ENCODE measurements at regions not wholly inside any gene's neighbourhood (a gene's known extent, or its start where the extent isn't known, plus 50 kb on each side); places are given as distances from the start of the nearest gene placed in this dataset.

GRCh38 chr20:46802722-46803121 lies 91.9 kb upstream of the EYA2 start:
- Histone ChIP-seq H3K4me3 (replicated peaks; ENCODE audit: low read depth, low read length) (no peak overlapping the region), H3K36me3 (ENCODE audit: control insufficient read depth, insufficient read depth, low read length) (no peaks in the 10 kb centered on the region), H3K27me3 (replicated peaks; ENCODE audit: control insufficient read depth, insufficient read depth, low read length) (no peaks in the 10 kb centered on the region; the same call in 1 of the 2 replicates)
- DNase-seq (ENCODE audit: extremely low read depth, insufficient read length) = no peak
- TF ChIP-seq, protein P1, sequence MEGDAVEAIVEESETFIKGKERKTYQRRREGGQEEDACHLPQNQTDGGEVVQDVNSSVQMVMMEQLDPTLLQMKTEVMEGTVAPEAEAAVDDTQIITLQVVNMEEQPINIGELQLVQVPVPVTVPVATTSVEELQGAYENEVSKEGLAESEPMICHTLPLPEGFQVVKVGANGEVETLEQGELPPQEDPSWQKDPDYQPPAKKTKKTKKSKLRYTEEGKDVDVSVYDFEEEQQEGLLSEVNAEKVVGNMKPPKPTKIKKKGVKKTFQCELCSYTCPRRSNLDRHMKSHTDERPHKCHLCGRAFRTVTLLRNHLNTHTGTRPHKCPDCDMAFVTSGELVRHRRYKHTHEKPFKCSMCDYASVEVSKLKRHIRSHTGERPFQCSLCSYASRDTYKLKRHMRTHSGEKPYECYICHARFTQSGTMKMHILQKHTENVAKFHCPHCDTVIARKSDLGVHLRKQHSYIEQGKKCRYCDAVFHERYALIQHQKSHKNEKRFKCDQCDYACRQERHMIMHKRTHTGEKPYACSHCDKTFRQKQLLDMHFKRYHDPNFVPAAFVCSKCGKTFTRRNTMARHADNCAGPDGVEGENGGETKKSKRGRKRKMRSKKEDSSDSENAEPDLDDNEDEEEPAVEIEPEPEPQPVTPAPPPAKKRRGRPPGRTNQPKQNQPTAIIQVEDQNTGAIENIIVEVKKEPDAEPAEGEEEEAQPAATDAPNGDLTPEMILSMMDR (IDR thresholded peaks at IDR 0.05; ENCODE audit: insufficient read depth, low read length, poor library complexity, severe bottlenecking) = no peak

GRCh38 chr20:46803123-46804020 lies 91.3 kb upstream of the EYA2 start:
- H3K27me3 ChIP-seq (replicated peaks; ENCODE audit: control insufficient read depth, insufficient read depth, low read length) = no peaks in the 10 kb centered on the region; the same call in 1 of the 2 replicates
- H3K4me3 ChIP-seq (replicated peaks; ENCODE audit: low read depth, low read length) = no peak overlapping the region
- DNase-seq (ENCODE audit: extremely low read depth, insufficient read length) = no peak
- TF ChIP-seq, protein P1 (IDR thresholded peaks at IDR 0.05; ENCODE audit: insufficient read depth, low read length, poor library complexity, severe bottlenecking) = no peak
- H3K36me3 ChIP-seq (ENCODE audit: control insufficient read depth, insufficient read depth, low read length) = no peaks in the 10 kb centered on the region

DNA sequence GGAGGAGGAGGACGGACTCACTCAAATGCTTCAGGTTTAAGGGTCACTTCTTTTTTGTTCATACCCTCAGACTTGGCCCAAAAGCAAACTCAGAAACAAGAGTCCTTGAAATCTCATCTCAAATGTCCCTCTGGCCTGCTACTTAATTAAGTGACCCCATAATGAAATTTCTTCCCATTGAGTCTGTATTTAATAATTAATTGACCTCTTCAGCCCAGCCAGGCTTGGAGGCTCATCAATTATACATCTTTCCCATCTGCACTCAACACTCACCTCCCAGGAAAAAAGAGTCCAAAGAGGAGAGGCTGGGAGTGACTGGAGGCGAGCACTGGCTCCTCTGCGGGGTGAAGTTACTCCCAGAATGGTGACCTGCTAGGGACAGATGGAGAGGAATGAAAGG lies 90.5 kb upstream of the EYA2 start:
- TF ChIP-seq, protein P1 (IDR thresholded peaks at IDR 0.05; ENCODE audit: insufficient read depth, low read length, poor library complexity, severe bottlenecking) = no peak
- H3K4me3 ChIP-seq (replicated peaks; ENCODE audit: low read depth, low read length) = no peak overlapping the region
- no peaks in the 10 kb centered on the region; the same call in 1 of the 2 replicates for H3K27me3 ChIP-seq (replicated peaks; ENCODE audit: control insufficient read depth, insufficient read depth, low read length)
- H3K36me3 ChIP-seq (ENCODE audit: control insufficient read depth, insufficient read depth, low read length) = no peaks in the 10 kb centered on the region
- DNase-seq (ENCODE audit: extremely low read depth, insufficient read length) = no peak

DNA sequence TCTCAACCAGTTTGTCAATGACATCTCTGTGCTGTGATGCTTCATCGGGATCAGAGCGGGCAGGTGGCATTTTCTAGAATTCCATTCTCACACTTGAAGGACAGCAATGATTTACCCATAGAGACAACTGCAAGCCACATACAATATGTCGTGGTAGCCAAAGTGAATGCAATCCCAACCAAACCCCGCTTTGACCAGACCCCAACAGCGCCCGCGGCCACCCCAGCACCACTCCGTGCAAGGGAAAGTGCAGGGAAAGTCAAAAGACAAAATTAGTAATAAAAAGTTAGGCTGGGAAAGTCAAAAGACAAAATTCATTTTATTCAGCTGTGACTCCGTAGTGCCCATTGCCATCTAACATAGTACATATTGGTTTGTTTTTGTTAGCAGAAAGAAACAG lies 88.8 kb upstream of the EYA2 start:
- TF ChIP-seq, protein P1 (IDR thresholded peaks at IDR 0.05; ENCODE audit: insufficient read depth, low read length, poor library complexity, severe bottlenecking) = no peak
- H3K4me3 ChIP-seq (replicated peaks; ENCODE audit: low read depth, low read length) = no peak overlapping the region
- no peak for DNase-seq (ENCODE audit: extremely low read depth, insufficient read length)
- no peaks in the 10 kb centered on the region for H3K27me3 ChIP-seq (replicated peaks; ENCODE audit: control insufficient read depth, insufficient read depth, low read length)
- H3K36me3 ChIP-seq (ENCODE audit: control insufficient read depth, insufficient read depth, low read length) = no peaks in the 10 kb centered on the region

DNA sequence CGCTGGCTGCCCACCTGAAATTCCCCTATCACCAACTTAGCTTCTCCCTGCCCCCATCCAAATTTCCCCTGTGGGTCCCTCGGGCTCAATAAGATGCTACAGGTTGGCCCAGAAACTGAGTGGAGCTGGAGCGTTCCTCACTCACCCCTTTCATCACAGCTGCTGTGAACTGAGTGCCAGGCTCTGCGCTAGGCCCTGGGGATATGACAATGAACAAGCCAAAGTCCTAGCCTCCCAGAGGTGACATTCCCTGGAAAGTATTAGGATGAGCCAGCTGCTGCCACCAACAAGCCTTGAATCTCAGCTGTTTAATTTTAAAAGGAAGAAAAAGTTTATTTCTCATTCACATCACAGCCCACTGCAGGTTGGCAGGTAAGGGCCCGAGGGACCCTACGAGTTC lies 86.6 kb upstream of the EYA2 start:
- no peak overlapping the region for H3K4me3 ChIP-seq (replicated peaks; ENCODE audit: low read depth, low read length)
- no peaks in the 10 kb centered on the region for H3K27me3 ChIP-seq (replicated peaks; ENCODE audit: control insufficient read depth, insufficient read depth, low read length)
- no peak for DNase-seq (ENCODE audit: extremely low read depth, insufficient read length)
- TF ChIP-seq, protein P1 (IDR thresholded peaks at IDR 0.05; ENCODE audit: insufficient read depth, low read length, poor library complexity, severe bottlenecking) = no peak
- H3K36me3 ChIP-seq (ENCODE audit: control insufficient read depth, insufficient read depth, low read length) = no peaks in the 10 kb centered on the region
